Neuronal stem cell (in vitro differentiated cells): ENCODE measurements at regions not wholly inside any gene's neighbourhood (a gene's known extent, or its start where the extent isn't known, plus 50 kb on each side); places are given as distances from the start of the nearest gene placed in this dataset.

Experiments
- DNase-seq: peaks from one replicate; pipeline ENCODE4 v3.0.0-alpha.2; 2013; ENCODE audit warnings: low spot score
- H2AFZ ChIP-seq: one replicate; pipeline ENCODE4 v1.6.1; 2013; ENCODE audit warnings: mild to moderate bottlenecking, low read length, inconsistent platforms
- H2AK5ac ChIP-seq: 2 replicates; pipeline ENCODE4 v1.6.1; 2013; ENCODE audit warnings: low read depth, mild to moderate bottlenecking, inconsistent platforms, low read length, moderate library complexity, mixed read lengths
- H2BK120ac ChIP-seq: 2 replicates; pipeline ENCODE4 v1.6.1; 2013; ENCODE audit warnings: low read depth, mild to moderate bottlenecking, inconsistent platforms, low read length, moderate library complexity, mixed read lengths
- H2BK12ac ChIP-seq: one replicate; pipeline ENCODE4 v1.6.1; 2013; ENCODE audit warnings: low read length, inconsistent platforms
- H2BK15ac ChIP-seq: 2 replicates; pipeline ENCODE4 v1.6.1; 2013; ENCODE audit warnings: mild to moderate bottlenecking, low read length, inconsistent platforms, mixed read lengths
- H2BK5ac ChIP-seq: one replicate; pipeline ENCODE4 v1.6.1; 2013; ENCODE audit warnings: inconsistent platforms, mild to moderate bottlenecking, low read length, moderate library complexity
- H3K14ac ChIP-seq: one replicate; pipeline ENCODE4 v1.6.1; 2013; ENCODE audit warnings: low read length, inconsistent platforms
- H3K18ac ChIP-seq: 2 replicates; pipeline ENCODE4 v1.6.1; 2013; ENCODE audit warnings: low read length, inconsistent platforms
- H3K23ac ChIP-seq: 2 replicates; pipeline ENCODE4 v1.6.1; 2013; ENCODE audit warnings: low read depth, mild to moderate bottlenecking, mixed read lengths, low read length, inconsistent platforms; ENCODE audit not compliant: poor library complexity
- H3K27ac ChIP-seq: replicated peaks from 3 replicates; pipeline ENCODE4 v1.5.1; 2013; ENCODE audit warnings: low read length, inconsistent platforms
- H3K27me3 ChIP-seq, 3 experiments: 2 replicates each; pipeline ENCODE4 v1.6.1; 2013; ENCODE audit warnings: low read length in 3 of 3, mild to moderate bottlenecking in 2 of 3, inconsistent platforms in 1 of 3, low read depth in 1 of 3, mixed read lengths in 1 of 3, moderate library complexity in 1 of 3; ENCODE audit not compliant: control insufficient read depth in 3 of 3, insufficient read depth in 3 of 3
- H3K36me3 ChIP-seq, 2 donors: replicated peaks in 1 of 2; 2 replicates each; pipeline ENCODE4 v1.6.1; 2013; ENCODE audit warnings: low read length in 2 of 2; ENCODE audit not compliant: control insufficient read depth in 2 of 2, insufficient read depth in 2 of 2
- H3K4ac ChIP-seq: 2 replicates; pipeline ENCODE4 v1.6.1; 2013; ENCODE audit warnings: inconsistent platforms, mild to moderate bottlenecking, low read length, moderate library complexity
- H3K4me1 ChIP-seq, 2 donors: 1 replicate in 1 of 2; 2 replicates in 1 of 2; pipeline ENCODE4 v1.6.1; 2013; ENCODE audit warnings: low read length in 2 of 2, low read depth in 1 of 2; ENCODE audit not compliant: control insufficient read depth in 2 of 2, insufficient read depth in 1 of 2
- H3K4me2 ChIP-seq: one replicate; pipeline ENCODE4 v1.6.1; 2013; ENCODE audit warnings: mild to moderate bottlenecking, low read length, inconsistent platforms; ENCODE audit not compliant: insufficient read depth, poor library complexity, severe bottlenecking
- H3K4me3 ChIP-seq, 2 donors: 2 replicates each; pipeline ENCODE4 v1.5.1; 2013; ENCODE audit warnings: low read length in 2 of 2, mild to moderate bottlenecking in 2 of 2, inconsistent platforms in 1 of 2, moderate library complexity in 1 of 2
- H3K79me1 ChIP-seq: one replicate; pipeline ENCODE4 v1.6.1; 2013; ENCODE audit warnings: low read depth, mild to moderate bottlenecking, inconsistent platforms, low read length, moderate library complexity
- H3K9ac ChIP-seq: one replicate; pipeline ENCODE4 v1.6.1; 2013; ENCODE audit warnings: mild to moderate bottlenecking, low read depth, low read length, inconsistent platforms; ENCODE audit not compliant: poor library complexity
- H3K9me3 ChIP-seq, 2 donors: replicated peaks in 1 of 2; 2 replicates each; pipeline versions ENCODE3 to v1.6.1; 2013; ENCODE audit warnings: low read length in 2 of 2, mild to moderate bottlenecking in 2 of 2, inconsistent platforms in 1 of 2, low read depth in 1 of 2, mixed read lengths in 1 of 2, moderate library complexity in 1 of 2; ENCODE audit not compliant: control insufficient read depth in 2 of 2, insufficient read depth in 1 of 2
- H4K8ac ChIP-seq: one replicate; pipeline ENCODE4 v1.6.1; 2013; ENCODE audit warnings: low read depth, mild to moderate bottlenecking, inconsistent platforms, low read length, moderate library complexity
- H4K91ac ChIP-seq: one replicate; pipeline ENCODE4 v1.6.1; 2013; ENCODE audit warnings: low read length, low read depth, mild to moderate bottlenecking, inconsistent platforms; ENCODE audit not compliant: poor library complexity
- WGBS, 2 donors: extraction: QIAGEN DNeasy Blood & Tissue Kit; methylation state at CpG; one replicate each; pipeline ENCODE4 v1.1.7; 2013; ENCODE audit warnings: missing lambda C conversion rate in 2 of 2, mixed read lengths in 1 of 2; ENCODE audit not compliant: insufficient read length in 2 of 2, insufficient replicate concordance in 1 of 2; ENCODE audit errors: extremely low coverage in 2 of 2; 5-methylcytosine and 5-hydroxymethylcytosine counted together

- H3K79me1 ChIP-seq, result no peaks in the 10 kb centered on the region
- no peak overlapping the region for H3K18ac ChIP-seq
- H4K91ac ChIP-seq, result no peak overlapping the region
- H2BK12ac ChIP-seq, result no peak overlapping the region
- no peak overlapping the region for H2BK15ac ChIP-seq
- no peak overlapping the region for H3K23ac ChIP-seq
- H3K27ac ChIP-seq, result no peak overlapping the region
- H3K27me3 ChIP-seq, result no peaks in the 10 kb centered on the region
- no peak overlapping the region for H3K9ac ChIP-seq
- H3K4me3 ChIP-seq, result no peak overlapping the region
- H2AFZ ChIP-seq, result no peak overlapping the region
- no peak for DNase-seq
- no peak overlapping the region for H2BK5ac ChIP-seq
- WGBS, 2 donors, result no CpG with 5 or more reads among the region's 5 CpGs
- no peak overlapping the region for H3K4me2 ChIP-seq
- no peak overlapping the region for H2AK5ac ChIP-seq
- peaks cover 36 to 97% of the 10 kb centered on the region in 2 donors for H3K36me3 ChIP-seq
- H3K14ac ChIP-seq, result no peak overlapping the region
- no peak overlapping the region for H2BK120ac ChIP-seq
- H4K8ac ChIP-seq, result no peak overlapping the region
- H3K4me1 ChIP-seq, result peaks cover 4 to 17% of the 10 kb centered on the region in 2 donors
- no peak overlapping the region for H3K4ac ChIP-seq
- peaks cover 0 to 2% of the 10 kb centered on the region in 2 donors for H3K9me3 ChIP-seq
These were observed 191.5 kb downstream of the SIPA1L2 start for GRCh38 chr1:232438476-232438875.

GRCh38 chr1:232437510-232437909 lies 192.4 kb downstream of the SIPA1L2 start:
- Histone ChIP-seq H3K4me2 (no peak overlapping the region), H4K91ac (no peak overlapping the region), H2BK5ac (no peak overlapping the region), H3K18ac (no peak overlapping the region), H4K8ac (no peak overlapping the region), H3K14ac (no peak overlapping the region), H2AK5ac (no peak overlapping the region), H3K27me3 (no peaks in the 10 kb centered on the region), H3K36me3 (peaks cover 33 to 97% of the 10 kb centered on the region in 2 donors), H3K23ac (no peak overlapping the region), H3K9ac (no peak overlapping the region), H2BK12ac (no peak overlapping the region), H2BK120ac (no peak overlapping the region), H2BK15ac (no peak overlapping the region), H3K79me1 (no peaks in the 10 kb centered on the region), H3K4ac (no peak overlapping the region), H3K4me1 (peaks cover 4 to 17% of the 10 kb centered on the region in 2 donors), H3K9me3 (peaks cover 0 to 2% of the 10 kb centered on the region in 2 donors), H3K4me3 (no peak overlapping the region), H2AFZ (no peak overlapping the region), H3K27ac (no peak overlapping the region)
- no peak for DNase-seq
- no CpG with 5 or more reads among the region's 7 CpGs for WGBS, 2 donors

- Histone ChIP-seq H3K79me1 (no peaks in the 10 kb centered on the region), H2BK5ac (no peak overlapping the region), H2BK120ac (no peak overlapping the region), H3K9me3 (peaks cover 0 to 2% of the 10 kb centered on the region in 2 donors), H3K18ac (no peak overlapping the region), H3K4me2 (no peak overlapping the region), H4K91ac (no peak overlapping the region), H3K14ac (no peak overlapping the region), H3K4me1 (peaks cover 4 to 17% of the 10 kb centered on the region in 2 donors), H4K8ac (no peak overlapping the region), H3K27ac (no peak overlapping the region), H2AFZ (no peak overlapping the region), H3K4me3 (no peak overlapping the region), H2BK15ac (no peak overlapping the region), H3K27me3 (no peaks in the 10 kb centered on the region), H3K9ac (no peak overlapping the region), H3K4ac (no peak overlapping the region), H3K36me3 (peaks cover 25 to 100% of the 10 kb centered on the region in 2 donors), H2AK5ac (no peak overlapping the region), H3K23ac (no peak overlapping the region), H2BK12ac (no peak overlapping the region)
- WGBS, 2 donors, result no CpG with 5 or more reads among the region's 3 CpGs
- no peak for DNase-seq
These were observed 194.2 kb downstream of the SIPA1L2 start for GRCh38 chr1:232435729-232436128.

- Histone ChIP-seq H3K14ac (no peak overlapping the region), H3K36me3 (peaks cover 15 to 100% of the 10 kb centered on the region in 2 donors), H2BK12ac (no peak overlapping the region), H3K27ac (no peak overlapping the region), H3K23ac (no peak overlapping the region), H3K4ac (no peak overlapping the region), H3K79me1 (no peaks in the 10 kb centered on the region), H2BK5ac (no peak overlapping the region), H3K9me3 (no peaks in the 10 kb centered on the region), H4K91ac (no peak overlapping the region), H4K8ac (no peak overlapping the region), H2AK5ac (no peak overlapping the region), H3K4me1 (peaks cover 0 to 7% of the 10 kb centered on the region in 2 donors), H3K18ac (no peak overlapping the region), H3K4me3 (no peak overlapping the region), H3K9ac (no peak overlapping the region), H2AFZ (no peak overlapping the region), H2BK120ac (no peak overlapping the region), H3K4me2 (no peak overlapping the region), H3K27me3 (no peaks in the 10 kb centered on the region), H2BK15ac (no peak overlapping the region)
- DNase-seq, result no peak
- WGBS, 2 donors, result no CpG with 5 or more reads among the region's 8 CpGs
These were observed 197.6 kb downstream of the SIPA1L2 start for GRCh38 chr1:232432313-232432712.
